H1 (cell line): ENCODE measurements at regions not wholly inside any gene's neighbourhood (a gene's known extent, or its start where the extent isn't known, plus 50 kb on each side); places are given as distances from the start of the nearest gene placed in this dataset.

Experiments used
- CTCF ChIA-PET: fragments of 300-600 bp; sonication (Branson Sonifier 250); formaldehyde crosslinking; loops from one replicate; lab custom pipeline; 2021; ENCODE audit not compliant: partially characterized antibody; lab: Charles Lee
- POLR2A ChIA-PET: fragments of 300-600 bp; sonication (Branson Sonifier 250); formaldehyde crosslinking; loops from one replicate; lab custom pipeline; 2021; ENCODE audit warnings: inconsistent platforms; ENCODE audit not compliant: partially characterized antibody; lab: Charles Lee
- DNase-seq, 2 experiments: peaks; one replicate each; pipeline versions ENCODE4 v3.0.0 to v3.0.0-alpha.2; 2010 to 2022; ENCODE audit warnings: low spot score in 2 of 2, low read depth in 1 of 2, mixed read lengths in 1 of 2
- FAIRE-seq: peaks from 2 replicates; lab custom pipeline; 2011; peaks lifted over from hg19 to GRCh38; lab: Jason Lieb, UNC
- H2AFZ ChIP-seq: 2 replicates; pipeline ENCODE4 v1.8.1; 2012; ENCODE audit warnings: low read length, inconsistent platforms
- H2AK5ac ChIP-seq: 2 replicates; pipeline ENCODE4 v1.6.1; 2013; ENCODE audit warnings: low read depth, low read length
- H2BK120ac ChIP-seq: replicated peaks from 2 replicates; pipeline ENCODE3; 2013; ENCODE audit warnings: low read depth, low read length, inconsistent platforms
- H2BK12ac ChIP-seq: 2 replicates; pipeline ENCODE4 v1.6.1; 2013; ENCODE audit warnings: low read depth, low read length
- H2BK15ac ChIP-seq: 2 replicates; pipeline ENCODE4 v1.6.1; 2013; ENCODE audit warnings: low read length
- H2BK20ac ChIP-seq: 2 replicates; pipeline ENCODE4 v1.6.1; 2013; ENCODE audit warnings: low read length
- H2BK5ac ChIP-seq: 2 replicates; pipeline ENCODE4 v1.6.1; 2013; ENCODE audit warnings: low read depth, low read length
- H3K14ac ChIP-seq: 2 replicates; pipeline ENCODE4 v1.6.1; 2013; ENCODE audit warnings: inconsistent platforms; ENCODE audit not compliant: insufficient read length
- H3K18ac ChIP-seq: 2 replicates; pipeline ENCODE4 v1.6.1; 2013; ENCODE audit warnings: low read length; ENCODE audit errors: extremely low read depth
- H3K23ac ChIP-seq: 2 replicates; pipeline ENCODE4 v1.6.1; 2013; ENCODE audit warnings: inconsistent platforms; ENCODE audit not compliant: insufficient read length
- H3K23me2 ChIP-seq: 2 replicates; pipeline ENCODE4 v1.6.1; 2013; ENCODE audit warnings: low read depth, low read length
- H3K27ac ChIP-seq: 2 replicates; pipeline ENCODE4 v1.6.1; 2011; ENCODE audit warnings: low read depth, low read length, inconsistent platforms
- H3K27me3 ChIP-seq, 4 experiments: replicated peaks in 1 of 4; 1 replicate in 1 of 4; 2 replicates in 3 of 4; pipeline versions ENCODE4 v1.6.1 to v1.8.1; 2011 to 2013; ENCODE audit warnings: low read length in 3 of 4, mild to moderate bottlenecking in 3 of 4, inconsistent platforms in 2 of 4, mixed read lengths in 2 of 4, moderate library complexity in 1 of 4; ENCODE audit not compliant: control insufficient read depth in 3 of 4, insufficient read depth in 3 of 4; ENCODE audit errors: extremely low read depth in 1 of 4
- H3K36me3 ChIP-seq, 4 experiments: 2 replicates each; pipeline versions ENCODE4 v1.6.1 to v1.8.1; 2011 to 2013; ENCODE audit warnings: mild to moderate bottlenecking in 4 of 4, low read length in 3 of 4, moderate library complexity in 2 of 4, control low read depth in 1 of 4, inconsistent platforms in 1 of 4; ENCODE audit not compliant: insufficient read depth in 4 of 4, control insufficient read depth in 2 of 4
- H3K4ac ChIP-seq: replicated peaks from 2 replicates; pipeline ENCODE3; 2013; ENCODE audit warnings: low read length, low read depth, mixed read lengths, inconsistent platforms; ENCODE audit not compliant: insufficient read length
- H3K4me1 ChIP-seq, 4 experiments: replicated peaks in 1 of 4; 1 replicate in 1 of 4; 2 replicates in 3 of 4; pipeline versions ENCODE4 v1.6.1 to v1.8.1; 2011 to 2013; ENCODE audit warnings: low read length in 3 of 4, inconsistent platforms in 2 of 4, mixed read lengths in 1 of 4; ENCODE audit not compliant: insufficient read depth in 4 of 4, control insufficient read depth in 3 of 4
- H3K4me2 ChIP-seq, 2 experiments: 2 replicates each; pipeline versions ENCODE4 v1.6.1 to v1.8.1; 2011 to 2013; ENCODE audit warnings: low read depth in 2 of 2, low read length in 2 of 2, control low read depth in 1 of 2, inconsistent platforms in 1 of 2, mild to moderate bottlenecking in 1 of 2; ENCODE audit not compliant: insufficient read depth in 1 of 2
- H3K4me3 ChIP-seq, 4 experiments: fragments of 200-600, 300-600 bp in 1 of 4; sonication (generic), shearing (Covaris generic), sonication (Bioruptor Twin) in 1 of 4; 2 replicates each; pipeline versions ENCODE4 v1.5.1 to v1.8.1; 2011 to 2016; ENCODE audit warnings: low read length in 4 of 4, low read depth in 3 of 4, control low read depth in 2 of 4, inconsistent platforms in 2 of 4, mild to moderate bottlenecking in 2 of 4, mixed read lengths in 1 of 4, moderate library complexity in 1 of 4; ENCODE audit not compliant: insufficient read depth in 2 of 4; ENCODE audit errors: extremely low read depth in 1 of 4
- H3K56ac ChIP-seq: replicated peaks from 2 replicates; pipeline ENCODE3; 2013; ENCODE audit warnings: low read depth, mild to moderate bottlenecking, mixed read lengths, low read length, inconsistent platforms; ENCODE audit not compliant: insufficient read length
- H3K79me1 ChIP-seq: 2 replicates; pipeline ENCODE4 v1.6.1; 2013; ENCODE audit warnings: low read depth, low read length, control low read depth
- H3K79me2 ChIP-seq, 2 experiments: 2 replicates each; pipeline versions ENCODE4 v1.6.1 to v1.8.1; 2012 to 2013; ENCODE audit warnings: low read length in 2 of 2, mild to moderate bottlenecking in 2 of 2, inconsistent platforms in 1 of 2; ENCODE audit not compliant: insufficient read depth in 2 of 2, control insufficient read depth in 1 of 2
- H3K9ac ChIP-seq, 4 experiments: replicated peaks in 1 of 4; 1 replicate in 1 of 4; 2 replicates in 3 of 4; pipeline versions ENCODE4 v1.6.1 to v1.8.1; 2011 to 2013; ENCODE audit warnings: low read depth in 3 of 4, low read length in 3 of 4, control low read depth in 2 of 4, mild to moderate bottlenecking in 2 of 4, moderate library complexity in 2 of 4, inconsistent platforms in 1 of 4; ENCODE audit errors: extremely low read depth in 1 of 4
- H3K9me3 ChIP-seq, 2 experiments: 2 replicates each; pipeline versions ENCODE4 v1.6.1 to v1.8.1; 2012 to 2013; ENCODE audit warnings: mild to moderate bottlenecking in 2 of 2, moderate library complexity in 2 of 2, control low read depth in 1 of 2, inconsistent platforms in 1 of 2, low read depth in 1 of 2, low read length in 1 of 2, mixed read lengths in 1 of 2; ENCODE audit not compliant: insufficient read depth in 2 of 2
- H4K20me1 ChIP-seq, 2 experiments: replicated peaks in 1 of 2; 2 replicates each; pipeline versions ENCODE3 to v1.8.1; 2011 to 2013; ENCODE audit warnings: inconsistent platforms in 2 of 2, low read length in 2 of 2, mild to moderate bottlenecking in 1 of 2; ENCODE audit not compliant: insufficient read depth in 2 of 2, control insufficient read depth in 1 of 2
- H4K5ac ChIP-seq: 2 replicates; pipeline ENCODE4 v1.6.1; 2013; ENCODE audit warnings: low read length, low read depth, mixed read lengths, inconsistent platforms; ENCODE audit not compliant: insufficient read length
- H4K8ac ChIP-seq: 2 replicates; pipeline ENCODE4 v1.8.0; 2013; ENCODE audit warnings: mild to moderate bottlenecking, moderate library complexity, low read length, inconsistent platforms; ENCODE audit not compliant: insufficient read depth; ENCODE audit errors: extremely low read depth
- H4K91ac ChIP-seq: replicated peaks from 2 replicates; pipeline ENCODE3; 2013; ENCODE audit warnings: low read length, mixed read lengths, inconsistent platforms; ENCODE audit not compliant: insufficient read length
- CBX5 ChIP-seq: fragments of 300-800, 300-1000 bp; sonication (generic); IDR thresholded peaks from 2 replicates; pipeline ENCODE4 v1.7.1; 2016; ENCODE audit warnings: antibody characterized with exemption, low read length, low read depth
- CTBP2 ChIP-seq: IDR thresholded peaks from 2 replicates; pipeline ENCODE4 v1.7.0; 2011; ENCODE audit warnings: borderline replicate concordance, mild to moderate bottlenecking, moderate library complexity, mixed read lengths, low read length; ENCODE audit not compliant: insufficient read depth, insufficient read length
- EGR1 ChIP-seq: IDR thresholded peaks from 2 replicates; pipeline ENCODE4 v1.6.1; 2011; ENCODE audit warnings: low read depth, low read length, borderline replicate concordance
- EP300 ChIP-seq, 2 experiments: IDR thresholded peaks; 1 replicate in 1 of 2; 2 replicates in 1 of 2; pipeline ENCODE4 v1.6.1; 2011 to 2012; ENCODE audit warnings: low read depth in 2 of 2, low read length in 2 of 2, mild to moderate bottlenecking in 2 of 2, borderline replicate concordance in 1 of 2, inconsistent platforms in 1 of 2, moderate library complexity in 1 of 2
- NANOG ChIP-seq: IDR thresholded peaks from 2 replicates; pipeline ENCODE4 v1.6.1; 2011; ENCODE audit warnings: low read length, low read depth, mild to moderate bottlenecking, inconsistent platforms; ENCODE audit not compliant: insufficient read depth, poor library complexity, severe bottlenecking
- RBBP5 ChIP-seq: IDR thresholded peaks from 2 replicates; pipeline ENCODE4 v1.7.1; 2012; ENCODE audit warnings: low read depth, mild to moderate bottlenecking, inconsistent platforms, low read length, moderate library complexity, borderline replicate concordance
- SP1 ChIP-seq: IDR thresholded peaks from 2 replicates; pipeline ENCODE4 v1.6.1; 2011; ENCODE audit warnings: low read depth, low read length
- SP2 ChIP-seq: IDR thresholded peaks from 2 replicates; pipeline ENCODE4 v1.6.1; 2012; ENCODE audit warnings: mild to moderate bottlenecking, low read length, inconsistent platforms
- SP4 ChIP-seq: IDR thresholded peaks from 2 replicates; pipeline ENCODE4 v1.6.1; 2012; ENCODE audit warnings: low read length, inconsistent platforms
- SUZ12 ChIP-seq: fragments of 200-600 bp; sonication (generic); IDR thresholded peaks from 2 replicates; pipeline ENCODE4 v1.6.1; 2012; ENCODE audit warnings: mild to moderate bottlenecking, inconsistent platforms, low read length, moderate library complexity, mixed read lengths
- TAF1 ChIP-seq: IDR thresholded peaks from 2 replicates; pipeline ENCODE4 v1.6.1; 2011; ENCODE audit warnings: mild to moderate bottlenecking, low read depth, low read length
- TEAD4 ChIP-seq: IDR thresholded peaks from 2 replicates; pipeline ENCODE4 v1.6.1; 2012; ENCODE audit warnings: low read depth, low read length, inconsistent platforms, mixed read lengths
- YY1 ChIP-seq: IDR thresholded peaks from 2 replicates; pipeline ENCODE4 v1.6.1; 2011; ENCODE audit warnings: low read depth, mild to moderate bottlenecking, low read length
- ZNF274 ChIP-seq: IDR thresholded peaks from 2 replicates; pipeline ENCODE4 v1.7.0; 2012; ENCODE audit warnings: low read length, borderline replicate concordance; ENCODE audit errors: extremely low read depth
- WGBS, 2 experiments: shearing (Covaris generic) in 1 of 2; methylation state at CpG; one replicate each; pipeline versions ENCODE4 v1.1.6 to v1.1.7; 2013 to 2015; ENCODE audit warnings: low lambda C conversion rate in 2 of 2, mixed read lengths in 2 of 2, inconsistent platforms in 1 of 2, low coverage in 1 of 2, missing lambda C conversion rate in 1 of 2; ENCODE audit not compliant: insufficient replicate concordance in 2 of 2, insufficient coverage in 1 of 2, insufficient read length in 1 of 2; ENCODE audit errors: extremely low coverage in 1 of 2, missing lambda C conversion rate in 1 of 2; 5-methylcytosine and 5-hydroxymethylcytosine counted together

DNA sequence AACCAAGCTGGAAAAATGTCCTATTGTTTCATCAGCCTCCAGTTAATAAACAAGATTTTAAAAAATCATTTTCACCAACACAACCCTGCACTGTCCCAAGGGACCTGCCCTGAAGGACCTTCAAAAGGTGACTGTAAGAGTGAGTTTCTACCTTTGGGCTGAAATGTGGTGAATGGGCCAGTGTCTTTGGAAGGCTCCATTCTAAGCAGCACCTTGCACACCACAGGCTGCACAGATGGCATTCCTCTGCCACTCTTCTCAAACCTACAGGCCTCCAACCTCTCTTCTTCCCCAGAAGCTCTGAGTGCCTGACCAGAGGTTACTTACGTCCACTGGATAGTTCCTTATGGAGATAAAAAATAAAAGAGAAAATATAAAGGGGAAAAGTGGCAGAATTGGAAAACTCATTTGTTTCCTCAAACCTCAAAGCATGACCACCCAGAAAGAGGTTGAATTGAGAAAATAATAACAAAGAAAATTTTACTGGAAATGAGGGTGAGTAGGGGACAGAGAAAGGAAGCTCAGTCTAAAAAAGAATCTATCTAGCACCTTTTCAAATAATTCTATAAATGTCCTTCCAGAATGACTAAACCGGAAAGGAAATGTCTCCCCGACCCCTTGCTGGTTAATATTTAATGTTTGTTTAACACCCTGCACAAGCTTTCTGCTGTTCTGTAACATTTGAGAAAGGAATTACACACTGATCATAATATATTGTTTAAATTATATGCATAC, 175.7 kb downstream of the METTL4 start:
- Histone ChIP-seq H3K27ac (no peak overlapping the region), H3K14ac (no peak overlapping the region), H3K56ac (no peak overlapping the region), H3K23ac (no peak overlapping the region), H2BK120ac (peak overlapping the region; percentile 78), H3K4me2 (no peak overlapping the region), H3K4ac (no peak overlapping the region), H3K18ac (no peak overlapping the region), H3K36me3 (no peaks in the 10 kb centered on the region), H3K79me1 (no peaks in the 10 kb centered on the region), H4K91ac (no peak overlapping the region), H4K8ac (no peak overlapping the region), H3K4me3 (no peak overlapping the region), H4K20me1 (no peaks in the 10 kb centered on the region), H3K9ac (no peak overlapping the region), H2AFZ (no peak overlapping the region), H2BK12ac (no peak overlapping the region), H3K79me2 (no peaks in the 10 kb centered on the region), H3K27me3 (no peaks in the 10 kb centered on the region), H3K4me1 (no peaks in the 10 kb centered on the region), H2BK15ac (no peak overlapping the region), H2BK20ac (no peak overlapping the region), H2BK5ac (no peak overlapping the region), H2AK5ac (no peak overlapping the region), H4K5ac (no peak overlapping the region), H3K9me3 (no peaks in the 10 kb centered on the region), H3K23me2 (no peaks in the 10 kb centered on the region)
- FAIRE-seq (no peak), DNase-seq (no peak)
- 98% methylated on average over 3 of the region's 3 CpGs; no CpG with 5 or more reads in 1 of the 2 experiments for WGBS, 2 experiments
- ChIA-PET CTCF (interaction anchor here (0.6 kb wide), 1 partner anchor 120 kb away, joined by 3 read pairs; no protein-coding TSS in a partner anchor), POLR2A (no interaction called here)
- no peak for TF ChIP-seq CBX5
- no peak for TF ChIP-seq YY1
- TF ChIP-seq TAF1: no peak
- no peak for TF ChIP-seq SP1
- TF ChIP-seq ZNF274: no peak
- no peak for TF ChIP-seq RBBP5
- TF ChIP-seq SP2: no peak
- no peak for TF ChIP-seq SP4
- no peak for TF ChIP-seq CTBP2
- TF ChIP-seq TEAD4: no peak
- no peak for TF ChIP-seq EGR1
- no peak for TF ChIP-seq EP300 (IDR thresholded peaks at IDR 0.05; ENCODE audit: borderline replicate concordance in 1 of 2, low read depth in 2 of 2, low read length in 2 of 2)
- TF ChIP-seq NANOG: no peak
- TF ChIP-seq SUZ12: no peak
